BLaER1 (cell line): ENCODE measurements at regions not wholly inside any gene's neighbourhood (a gene's known extent, or its start where the extent isn't known, plus 50 kb on each side); places are given as distances from the start of the nearest gene placed in this dataset.

Source experiments
- H3K27ac ChIP-seq: shearing (Covaris generic); formaldehyde crosslinking; 2 replicates; pipeline ENCODE4 v1.8.1; 2022
- H3K27me3 ChIP-seq: shearing (Covaris generic); formaldehyde crosslinking; 2 replicates; pipeline ENCODE4 v1.8.1; 2022
- H3K36me3 ChIP-seq: shearing (Covaris generic); formaldehyde crosslinking; 2 replicates; pipeline ENCODE4 v1.8.1; 2022
- H3K4me1 ChIP-seq: shearing (Covaris generic); formaldehyde crosslinking; 2 replicates; pipeline ENCODE4 v1.8.1; 2022
- H3K4me2 ChIP-seq: shearing (Covaris generic); formaldehyde crosslinking; 2 replicates; pipeline ENCODE4 v1.8.1; 2022
- H3K4me3 ChIP-seq: shearing (Covaris generic); formaldehyde crosslinking; 2 replicates; pipeline ENCODE4 v1.8.1; 2022
- H3K9ac ChIP-seq: shearing (Covaris generic); formaldehyde crosslinking; 2 replicates; pipeline ENCODE4 v1.8.1; 2022
- H3K9me3 ChIP-seq: shearing (Covaris generic); formaldehyde crosslinking; 2 replicates; pipeline ENCODE4 v1.8.1; 2022
- H4K20me1 ChIP-seq: shearing (Covaris generic); formaldehyde crosslinking; 2 replicates; pipeline ENCODE4 v1.8.1; 2022
- Cebpa-rat ChIP-seq: shearing (Covaris generic); IDR thresholded peaks from 2 replicates; pipeline ENCODE4 v1.8.1; 2022

- H3K27ac ChIP-seq, result no peak overlapping the region
- no peak for TF ChIP-seq Cebpa-rat
- no peaks in the 10 kb centered on the region for H3K9me3 ChIP-seq
- H3K4me2 ChIP-seq, result no peak overlapping the region
- H3K4me3 ChIP-seq, result no peak overlapping the region
- H3K4me1 ChIP-seq, result peaks cover 11% of the 10 kb centered on the region
- no peaks in the 10 kb centered on the region for H3K27me3 ChIP-seq
- H4K20me1 ChIP-seq, result no peaks in the 10 kb centered on the region
- no peaks in the 10 kb centered on the region for H3K36me3 ChIP-seq
- no peak overlapping the region for H3K9ac ChIP-seq
Measured at GRCh38 chr10:130454543-130455000, 318.4 kb downstream of the GLRX3 start.

- TF ChIP-seq Cebpa-rat, result no peak
- H3K9ac ChIP-seq, result no peak overlapping the region
- no peaks in the 10 kb centered on the region for H3K27me3 ChIP-seq
- H3K4me1 ChIP-seq, result peaks cover 11% of the 10 kb centered on the region
- no peaks in the 10 kb centered on the region for H3K9me3 ChIP-seq
- H3K36me3 ChIP-seq, result no peaks in the 10 kb centered on the region
- no peak overlapping the region for H3K4me3 ChIP-seq
- H3K27ac ChIP-seq, result no peak overlapping the region
- no peak overlapping the region for H3K4me2 ChIP-seq
- H4K20me1 ChIP-seq, result no peaks in the 10 kb centered on the region
Measured at GRCh38 chr10:130455111-130455695, 319.0 kb downstream of the GLRX3 start.

- Histone ChIP-seq H4K20me1 (no peaks in the 10 kb centered on the region), H3K4me1 (peaks cover 11% of the 10 kb centered on the region)
Measured at GRCh38 chr10:130455791-130456190, 319.6 kb downstream of the GLRX3 start.

GRCh38 chr10:130456616-130457015 lies 320.4 kb downstream of the GLRX3 start:
- H3K27me3 ChIP-seq, result no peaks in the 10 kb centered on the region
- H3K4me1 ChIP-seq, result peaks cover 17% of the 10 kb centered on the region
- H3K9me3 ChIP-seq, result no peaks in the 10 kb centered on the region
- no peak overlapping the region for H3K4me2 ChIP-seq
- no peak overlapping the region for H3K9ac ChIP-seq
- H3K27ac ChIP-seq, result no peak overlapping the region
- TF ChIP-seq Cebpa-rat, result no peak
- no peaks in the 10 kb centered on the region for H3K36me3 ChIP-seq
- no peaks in the 10 kb centered on the region for H4K20me1 ChIP-seq
- H3K4me3 ChIP-seq, result no peak overlapping the region

More at GRCh38 chr10:130455791-130456190, 319.6 kb downstream of the GLRX3 start:
- H3K36me3 ChIP-seq, result no peaks in the 10 kb centered on the region
- H3K4me3 ChIP-seq, result no peak overlapping the region
- H3K9ac ChIP-seq, result no peak overlapping the region
- H3K9me3 ChIP-seq, result no peaks in the 10 kb centered on the region
- H3K4me2 ChIP-seq, result no peak overlapping the region
- TF ChIP-seq Cebpa-rat, result no peak
- H3K27me3 ChIP-seq, result no peaks in the 10 kb centered on the region
- H3K27ac ChIP-seq, result no peak overlapping the region

GRCh38 chr10:130458509-130458908 lies 322.3 kb downstream of the GLRX3 start:
- H4K20me1 ChIP-seq, result no peaks in the 10 kb centered on the region
- no peaks in the 10 kb centered on the region for H3K27me3 ChIP-seq
- H3K4me2 ChIP-seq, result no peak overlapping the region
- no peak overlapping the region for H3K9ac ChIP-seq
- H3K36me3 ChIP-seq, result no peaks in the 10 kb centered on the region
- no peak overlapping the region for H3K27ac ChIP-seq
- no peaks in the 10 kb centered on the region for H3K9me3 ChIP-seq
- TF ChIP-seq Cebpa-rat, result no peak
- H3K4me1 ChIP-seq, result peaks cover 36% of the 10 kb centered on the region
- no peak overlapping the region for H3K4me3 ChIP-seq

- Histone ChIP-seq H3K27me3 (no peaks in the 10 kb centered on the region), H3K27ac (no peak overlapping the region), H3K4me3 (no peak overlapping the region), H3K9me3 (no peaks in the 10 kb centered on the region), H4K20me1 (no peaks in the 10 kb centered on the region), H3K4me1 (peaks cover 38% of the 10 kb centered on the region), H3K9ac (no peak overlapping the region), H3K4me2 (no peak overlapping the region), H3K36me3 (no peaks in the 10 kb centered on the region)
- TF ChIP-seq Cebpa-rat, result no peak
Measured at GRCh38 chr10:130459011-130459410, 322.8 kb downstream of the GLRX3 start.

- Histone ChIP-seq H3K4me2 (no peak overlapping the region), H4K20me1 (no peaks in the 10 kb centered on the region), H3K9ac (no peak overlapping the region), H3K27ac (no peak overlapping the region), H3K4me1 (peaks cover 40% of the 10 kb centered on the region), H3K36me3 (no peaks in the 10 kb centered on the region), H3K27me3 (no peaks in the 10 kb centered on the region), H3K4me3 (no peak overlapping the region), H3K9me3 (no peaks in the 10 kb centered on the region)
- no peak for TF ChIP-seq Cebpa-rat
Measured at GRCh38 chr10:130459851-130460490, 323.8 kb downstream of the GLRX3 start.

- no peak for TF ChIP-seq Cebpa-rat
- Histone ChIP-seq H3K9me3 (no peaks in the 10 kb centered on the region), H3K27me3 (no peaks in the 10 kb centered on the region), H3K36me3 (no peaks in the 10 kb centered on the region), H3K27ac (no peak overlapping the region), H4K20me1 (no peaks in the 10 kb centered on the region), H3K4me3 (no peak overlapping the region), H3K9ac (no peak overlapping the region), H3K4me1 (peaks cover 56% of the 10 kb centered on the region), H3K4me2 (peak overlapping the region; percentile 67)
Measured at GRCh38 chr10:130461631-130462030, 325.4 kb downstream of the GLRX3 start.

- Histone ChIP-seq H3K4me2 (peak overlapping the region; percentile 78), H3K36me3 (no peaks in the 10 kb centered on the region), H4K20me1 (no peaks in the 10 kb centered on the region), H3K9me3 (peaks cover 13% of the 10 kb centered on the region), H3K27me3 (no peaks in the 10 kb centered on the region), H3K4me1 (peaks cover 66% of the 10 kb centered on the region), H3K27ac (0 out of 2 replicates have a peak overlapping the region, but pooled peaks have one; percentile 1), H3K9ac (no peak overlapping the region), H3K4me3 (no peak overlapping the region)
- TF ChIP-seq Cebpa-rat, result no peak
Measured at GRCh38 chr10:130463104-130463875, 327.1 kb downstream of the GLRX3 start.

GRCh38 chr10:130463876-130464364 lies 327.7 kb downstream of the GLRX3 start:
- Histone ChIP-seq H3K36me3 (no peaks in the 10 kb centered on the region), H3K9ac (no peak overlapping the region), H3K4me1 (peaks cover 66% of the 10 kb centered on the region), H3K4me2 (peak overlapping the region; percentile 78), H3K9me3 (peaks cover 20% of the 10 kb centered on the region), H4K20me1 (no peaks in the 10 kb centered on the region), H3K4me3 (no peak overlapping the region), H3K27me3 (no peaks in the 10 kb centered on the region), H3K27ac (peak overlapping the region; percentile 49; the same call in 1 of the 2 replicates)
- no peak for TF ChIP-seq Cebpa-rat
